GM21367 (cell line): ENCODE measurements at regions not wholly inside any gene's neighbourhood (a gene's known extent, or its start where the extent isn't known, plus 50 kb on each side); places are given as distances from the start of the nearest gene placed in this dataset.

ENCODE experiments used
- ATAC-seq: cut with Tn5 transposase; IDR thresholded peaks from one replicate; pipeline ENCODE4 v1.9.1; 2021; ENCODE audit not compliant: unreplicated experiment

- ATAC-seq: peak; percentile 64
Observed at GRCh38 chr9:105191508-105192121, 52.8 kb upstream of the SLC44A1 start.

- no peak for ATAC-seq
Observed at GRCh38 chr9:105193560-105193959, 50.9 kb upstream of the SLC44A1 start.

GRCh38 chr9:105194234-105194633 lies 50.2 kb upstream of the SLC44A1 start:
- no peak for ATAC-seq
